Heart left ventricle (tissue), 13 donors: ENCODE measurements at regions not wholly inside any gene's neighbourhood (a gene's known extent, or its start where the extent isn't known, plus 50 kb on each side); places are given as distances from the start of the nearest gene placed in this dataset.

Experiments
- POLR2A ChIP-seq, 2 donors: fragments of 450-650 bp; IDR thresholded peaks; one replicate each; pipeline ENCODE4 v1.6.1; 2017; ENCODE audit warnings: antibody characterized with exemption in 2 of 2, mild to moderate bottlenecking in 2 of 2, moderate library complexity in 2 of 2
- TF ChIP-seq, protein P1 (sequence below), 12 donors: fragments of 200-600 bp; sonication (generic) in 4 of 12; IDR thresholded peaks; one replicate each; pipeline versions ENCODE4 v1.5.0 to v1.8.0; 2018 to 2022; ENCODE audit warnings: antibody characterized with exemption in 12 of 12, mild to moderate bottlenecking in 5 of 12
- donor health status: ischemic (EF 13 %, LVEDD 7.1; RV severe dilation, severe dysfunction).
- donor health status: DM: no; HTN: yes; CAD: no.
- donor health status: DM: no; HTN: no; CAD: no.
- donor health status: ischemic (EF 25% LVEDD 6.9; RV normal size, moderate dysfunction).
- donor health status: ischemic (EF 25% LVEDD 5.7; RV mildly dilated, moderate dysfunction).
- donor health status: ischemic (EF 35%, LVEDD 5.7; RV mildly dilated, moderate dysfunction).
- donor health status: nonischemic (EF 11% LVEDD 7.7; RV severe dilation, severe dysfunction).
- donor health status: DM: yes; HTN: yes; CAD: no.
- donor health status: PGD.
- donor health status: ischemic (EF 29% LVEDD 5.4; RV normal size, mild dysfunction).
- donor health status: nonischemic (EF 23%, LVEDD 6.1; RV moderate dilation, normal function).

DNA sequence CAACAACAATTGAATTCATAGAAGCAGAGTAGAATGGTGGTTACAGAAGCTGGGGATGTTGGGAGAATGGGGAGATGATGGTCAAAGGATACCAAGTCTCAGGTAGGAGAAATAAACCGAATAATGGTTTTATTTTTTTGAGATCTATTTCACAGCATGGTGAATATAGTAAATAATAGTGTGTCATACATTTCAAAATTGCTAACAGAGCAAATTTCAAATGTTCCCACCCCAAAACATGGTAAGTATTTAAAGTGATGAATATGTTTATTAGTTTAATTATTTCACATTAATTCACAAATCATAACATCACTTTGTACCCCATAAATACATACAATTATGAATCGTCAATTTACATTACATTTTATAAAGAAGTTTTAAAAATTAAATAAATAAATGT is 72.7 kb upstream of the ATG10 start:
- TF ChIP-seq, protein P1, sequence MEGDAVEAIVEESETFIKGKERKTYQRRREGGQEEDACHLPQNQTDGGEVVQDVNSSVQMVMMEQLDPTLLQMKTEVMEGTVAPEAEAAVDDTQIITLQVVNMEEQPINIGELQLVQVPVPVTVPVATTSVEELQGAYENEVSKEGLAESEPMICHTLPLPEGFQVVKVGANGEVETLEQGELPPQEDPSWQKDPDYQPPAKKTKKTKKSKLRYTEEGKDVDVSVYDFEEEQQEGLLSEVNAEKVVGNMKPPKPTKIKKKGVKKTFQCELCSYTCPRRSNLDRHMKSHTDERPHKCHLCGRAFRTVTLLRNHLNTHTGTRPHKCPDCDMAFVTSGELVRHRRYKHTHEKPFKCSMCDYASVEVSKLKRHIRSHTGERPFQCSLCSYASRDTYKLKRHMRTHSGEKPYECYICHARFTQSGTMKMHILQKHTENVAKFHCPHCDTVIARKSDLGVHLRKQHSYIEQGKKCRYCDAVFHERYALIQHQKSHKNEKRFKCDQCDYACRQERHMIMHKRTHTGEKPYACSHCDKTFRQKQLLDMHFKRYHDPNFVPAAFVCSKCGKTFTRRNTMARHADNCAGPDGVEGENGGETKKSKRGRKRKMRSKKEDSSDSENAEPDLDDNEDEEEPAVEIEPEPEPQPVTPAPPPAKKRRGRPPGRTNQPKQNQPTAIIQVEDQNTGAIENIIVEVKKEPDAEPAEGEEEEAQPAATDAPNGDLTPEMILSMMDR (IDR thresholded peaks at IDR 0.05), result no peak
- TF ChIP-seq POLR2A (IDR thresholded peaks at IDR 0.05), result no peak
